Mesendoderm (in vitro differentiated cells): ENCODE measurements at regions not wholly inside any gene's neighbourhood (a gene's known extent, or its start where the extent isn't known, plus 50 kb on each side); places are given as distances from the start of the nearest gene placed in this dataset.
"Not testable (repeated sequence)": the region's sequence is repeated elsewhere in the genome, so short reads cannot be mapped to it uniquely, and the experiment has no call there.

Source experiments
- DNase-seq: peaks from one replicate; pipeline ENCODE4 v3.0.0; 2013
- H2AK5ac ChIP-seq: 2 replicates; pipeline ENCODE4 v1.6.1; 2013; ENCODE audit warnings: low read length, inconsistent platforms
- H2BK120ac ChIP-seq: 2 replicates; pipeline ENCODE4 v1.6.1; 2013; ENCODE audit warnings: low read depth, mild to moderate bottlenecking, low read length, moderate library complexity, mixed read lengths
- H2BK15ac ChIP-seq: replicated peaks from 2 replicates; pipeline ENCODE4 v1.6.1; 2013; ENCODE audit warnings: low read depth, mild to moderate bottlenecking, moderate library complexity
- H2BK5ac ChIP-seq: 2 replicates; pipeline ENCODE4 v1.6.1; 2013; ENCODE audit warnings: low read length, inconsistent platforms
- H3K18ac ChIP-seq: 2 replicates; pipeline ENCODE4 v1.6.1; 2013; ENCODE audit warnings: mild to moderate bottlenecking, low read length, mixed read lengths
- H3K23ac ChIP-seq: one replicate; pipeline ENCODE4 v1.6.1; 2013; ENCODE audit warnings: low read length
- H3K27ac ChIP-seq: 2 replicates; pipeline ENCODE4 v1.5.1; 2013; ENCODE audit warnings: low read depth, mild to moderate bottlenecking, inconsistent platforms, low read length, moderate library complexity
- H3K27me3 ChIP-seq: 2 replicates; pipeline ENCODE4 v1.6.1; 2013; ENCODE audit warnings: low read length, control low read depth, mild to moderate bottlenecking, inconsistent platforms; ENCODE audit not compliant: insufficient read depth, poor library complexity
- H3K36me3 ChIP-seq: 2 replicates; pipeline ENCODE4 v1.6.1; 2013; ENCODE audit warnings: low read length, inconsistent platforms; ENCODE audit not compliant: control insufficient read depth, insufficient read depth
- H3K4ac ChIP-seq: one replicate; pipeline ENCODE4 v1.6.1; 2013; ENCODE audit warnings: low read depth, mild to moderate bottlenecking, low read length, moderate library complexity
- H3K4me1 ChIP-seq: 2 replicates; pipeline ENCODE4 v1.6.1; 2013; ENCODE audit warnings: low read depth, low read length, inconsistent platforms; ENCODE audit not compliant: control insufficient read depth
- H3K4me2 ChIP-seq: 2 replicates; pipeline ENCODE4 v1.6.1; 2013; ENCODE audit warnings: low read length
- H3K4me3 ChIP-seq: 2 replicates; pipeline ENCODE4 v1.5.1; 2013; ENCODE audit warnings: mild to moderate bottlenecking, low read length
- H3K56ac ChIP-seq: one replicate; pipeline ENCODE4 v1.6.1; 2013; ENCODE audit warnings: low read length
- H3K79me1 ChIP-seq: 2 replicates; pipeline ENCODE4 v1.6.1; 2013; ENCODE audit warnings: low read length, inconsistent platforms
- H3K79me2 ChIP-seq: 2 replicates; pipeline ENCODE4 v1.6.1; 2013; ENCODE audit warnings: mild to moderate bottlenecking, low read length; ENCODE audit not compliant: control insufficient read depth, insufficient read depth
- H3K9ac ChIP-seq: 2 replicates; pipeline ENCODE4 v1.6.1; 2013; ENCODE audit warnings: low read length, inconsistent platforms
- H4K5ac ChIP-seq: one replicate; pipeline ENCODE4 v1.6.1; 2013; ENCODE audit warnings: low read length
- H4K8ac ChIP-seq: one replicate; pipeline ENCODE4 v1.6.1; 2013; ENCODE audit warnings: low read depth, mild to moderate bottlenecking, control low read depth, low read length, moderate library complexity
- WGBS: extraction: QIAGEN DNeasy Blood & Tissue Kit; methylation state at CpG from one replicate; pipeline ENCODE4 v1.1.7; 2013; ENCODE audit warnings: low lambda C conversion rate, missing lambda C conversion rate; ENCODE audit not compliant: insufficient coverage; ENCODE audit errors: extremely low coverage; 5-methylcytosine and 5-hydroxymethylcytosine counted together

GRCh38 chr12:5280086-5280485 lies 151.8 kb upstream of the NTF3 start:
- no CpG with 5 or more reads among the region's 5 CpGs for WGBS
- Histone ChIP-seq H3K27me3 (no peaks in the 10 kb centered on the region), H2AK5ac (no peak overlapping the region), H4K5ac (no peak overlapping the region), H2BK15ac (no peak overlapping the region), H3K79me1 (no peaks in the 10 kb centered on the region), H3K4ac (no peak overlapping the region), H4K8ac (no peak overlapping the region), H3K4me1 (no peaks in the 10 kb centered on the region), H3K79me2 (no peaks in the 10 kb centered on the region), H3K23ac (no peak overlapping the region), H2BK5ac (no peak overlapping the region), H3K36me3 (no peaks in the 10 kb centered on the region), H3K4me2 (no peak overlapping the region), H3K18ac (no peak overlapping the region), H3K4me3 (no peak overlapping the region), H3K56ac (no peak overlapping the region), H3K27ac (no peak overlapping the region), H2BK120ac (no peak overlapping the region), H3K9ac (no peak overlapping the region)
- DNase-seq = no peak

- H3K4me3 ChIP-seq, H3K56ac ChIP-seq, H3K79me2 ChIP-seq, H3K36me3 ChIP-seq, H3K27me3 ChIP-seq, H2AK5ac ChIP-seq, H2BK5ac ChIP-seq, H3K23ac ChIP-seq, H3K18ac ChIP-seq, H3K4me2 ChIP-seq, DNase-seq, H3K9ac ChIP-seq, H3K4me1 ChIP-seq, H4K5ac ChIP-seq, H3K27ac ChIP-seq, H2BK15ac ChIP-seq, H2BK120ac ChIP-seq, H3K4ac ChIP-seq, H4K8ac ChIP-seq, H3K79me1 ChIP-seq: not testable (repeated sequence)
- no CpG with 5 or more reads among the region's 21 CpGs for WGBS
These were observed 141.5 kb upstream of the NTF3 start for GRCh38 chr12:5290368-5290767.

- H3K18ac ChIP-seq = no peak overlapping the region
- no CpG with 5 or more reads among the region's 5 CpGs for WGBS
- no peaks in the 10 kb centered on the region for H3K27me3 ChIP-seq
These were observed 139.3 kb upstream of the NTF3 start for GRCh38 chr12:5292651-5293050.

GRCh38 chr12:5293773-5294172 lies 138.1 kb upstream of the NTF3 start:
- Histone ChIP-seq H3K27ac (no peak overlapping the region), H4K5ac (no peak overlapping the region), H3K4me3 (no peak overlapping the region), H2AK5ac (no peak overlapping the region), H3K18ac (no peak overlapping the region), H3K36me3 (no peaks in the 10 kb centered on the region), H3K79me1 (no peaks in the 10 kb centered on the region), H4K8ac (no peak overlapping the region), H2BK15ac (no peak overlapping the region), H3K4me2 (no peak overlapping the region), H3K23ac (no peak overlapping the region), H3K4ac (no peak overlapping the region), H3K79me2 (no peaks in the 10 kb centered on the region), H3K56ac (no peak overlapping the region), H2BK5ac (no peak overlapping the region), H3K9ac (no peak overlapping the region), H3K4me1 (no peaks in the 10 kb centered on the region), H3K27me3 (no peaks in the 10 kb centered on the region), H2BK120ac (no peak overlapping the region)
- WGBS = no CpG with 5 or more reads among the region's 2 CpGs
- DNase-seq = no peak

More at GRCh38 chr12:5292651-5293050, 139.3 kb upstream of the NTF3 start:
- Histone ChIP-seq H3K4ac (no peak overlapping the region), H3K27ac (no peak overlapping the region), H2BK5ac (no peak overlapping the region), H3K4me3 (no peak overlapping the region), H3K56ac (no peak overlapping the region), H3K4me1 (no peaks in the 10 kb centered on the region), H3K4me2 (no peak overlapping the region), H4K8ac (no peak overlapping the region), H3K79me1 (no peaks in the 10 kb centered on the region), H3K79me2 (no peaks in the 10 kb centered on the region), H2BK120ac (no peak overlapping the region), H3K9ac (no peak overlapping the region), H3K23ac (no peak overlapping the region), H2AK5ac (no peak overlapping the region), H3K36me3 (no peaks in the 10 kb centered on the region), H4K5ac (no peak overlapping the region), H2BK15ac (no peak overlapping the region)
- no peak for DNase-seq

GRCh38 chr12:5294274-5295070 lies 137.4 kb upstream of the NTF3 start:
- H2BK5ac ChIP-seq = no peak overlapping the region
- H3K27ac ChIP-seq = no peak overlapping the region
- no peak overlapping the region for H3K4me2 ChIP-seq
- H3K56ac ChIP-seq = no peak overlapping the region
- H3K27me3 ChIP-seq = no peaks in the 10 kb centered on the region
- no peak overlapping the region for H2BK15ac ChIP-seq
- no peak overlapping the region for H3K23ac ChIP-seq
- H2BK120ac ChIP-seq = no peak overlapping the region
- no peak overlapping the region for H3K4me3 ChIP-seq
- H3K4ac ChIP-seq = no peak overlapping the region
- H3K36me3 ChIP-seq = no peaks in the 10 kb centered on the region
- H4K5ac ChIP-seq = no peak overlapping the region
- DNase-seq = no peak
- no peaks in the 10 kb centered on the region for H3K79me2 ChIP-seq
- H3K4me1 ChIP-seq = no peaks in the 10 kb centered on the region
- H3K18ac ChIP-seq = no peak overlapping the region
- H3K79me1 ChIP-seq = no peaks in the 10 kb centered on the region
- no CpG with 5 or more reads among the region's 11 CpGs for WGBS
- H2AK5ac ChIP-seq = no peak overlapping the region
- H3K9ac ChIP-seq = no peak overlapping the region
- no peak overlapping the region for H4K8ac ChIP-seq

GRCh38 chr12:5295151-5295550 lies 136.8 kb upstream of the NTF3 start:
- H3K23ac ChIP-seq = no peak overlapping the region
- no peaks in the 10 kb centered on the region for H3K79me1 ChIP-seq
- no peak for DNase-seq
- H3K27ac ChIP-seq = no peak overlapping the region
- no peak overlapping the region for H4K5ac ChIP-seq
- no peak overlapping the region for H2BK120ac ChIP-seq
- no peak overlapping the region for H3K9ac ChIP-seq
- no peak overlapping the region for H4K8ac ChIP-seq
- H3K4me2 ChIP-seq = no peak overlapping the region
- no peak overlapping the region for H2AK5ac ChIP-seq
- H2BK15ac ChIP-seq = no peak overlapping the region
- no peaks in the 10 kb centered on the region for H3K36me3 ChIP-seq
- H3K4me1 ChIP-seq = no peaks in the 10 kb centered on the region
- no peak overlapping the region for H3K56ac ChIP-seq
- H3K79me2 ChIP-seq = no peaks in the 10 kb centered on the region
- H3K4me3 ChIP-seq = no peak overlapping the region
- no CpG with 5 or more reads among the region's 3 CpGs for WGBS
- no peak overlapping the region for H2BK5ac ChIP-seq
- no peaks in the 10 kb centered on the region for H3K27me3 ChIP-seq
- H3K18ac ChIP-seq = no peak overlapping the region
- no peak overlapping the region for H3K4ac ChIP-seq
